Retinal pigment epithelial cell (primary cell): ENCODE measurements at regions not wholly inside any gene's neighbourhood (a gene's known extent, or its start where the extent isn't known, plus 50 kb on each side); places are given as distances from the start of the nearest gene placed in this dataset.

Experiments used
- DNase-seq: peaks from one replicate; pipeline ENCODE4 v3.0.0-alpha.2; 2010; ENCODE audit warnings: low read depth
- H3K4me3 ChIP-seq: 2 replicates; pipeline ENCODE4 v1.5.1; 2011; ENCODE audit warnings: mild to moderate bottlenecking, low read length, control low read depth, moderate library complexity
- TF ChIP-seq, protein P1 (sequence below): conservative IDR thresholded peaks from 2 replicates; pipeline ENCODE4 v1.5.1; 2011; ENCODE audit warnings: low read depth, low read length, control low read depth, inconsistent platforms

DNA sequence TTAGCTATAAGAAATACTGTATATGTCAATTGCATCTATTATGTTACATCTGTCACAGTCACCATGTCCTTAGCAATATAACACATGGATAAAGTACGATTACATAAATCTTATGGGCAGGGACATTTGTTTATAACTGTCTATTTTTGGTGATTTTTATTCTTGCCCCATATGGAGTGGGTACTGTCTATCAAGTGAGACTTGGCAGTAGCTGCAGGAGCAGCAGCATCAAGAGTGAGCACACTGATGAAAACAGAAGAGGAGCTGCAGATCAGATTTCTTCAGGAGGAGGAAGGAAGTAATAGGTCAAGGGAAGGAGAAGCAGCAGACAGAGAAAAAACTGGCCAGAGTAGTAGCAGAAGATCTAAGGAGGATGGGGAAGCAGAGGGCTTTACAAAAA lies 516.7 kb downstream of the C6orf118 start:
- DNase-seq: no peak
- TF ChIP-seq, protein P1, sequence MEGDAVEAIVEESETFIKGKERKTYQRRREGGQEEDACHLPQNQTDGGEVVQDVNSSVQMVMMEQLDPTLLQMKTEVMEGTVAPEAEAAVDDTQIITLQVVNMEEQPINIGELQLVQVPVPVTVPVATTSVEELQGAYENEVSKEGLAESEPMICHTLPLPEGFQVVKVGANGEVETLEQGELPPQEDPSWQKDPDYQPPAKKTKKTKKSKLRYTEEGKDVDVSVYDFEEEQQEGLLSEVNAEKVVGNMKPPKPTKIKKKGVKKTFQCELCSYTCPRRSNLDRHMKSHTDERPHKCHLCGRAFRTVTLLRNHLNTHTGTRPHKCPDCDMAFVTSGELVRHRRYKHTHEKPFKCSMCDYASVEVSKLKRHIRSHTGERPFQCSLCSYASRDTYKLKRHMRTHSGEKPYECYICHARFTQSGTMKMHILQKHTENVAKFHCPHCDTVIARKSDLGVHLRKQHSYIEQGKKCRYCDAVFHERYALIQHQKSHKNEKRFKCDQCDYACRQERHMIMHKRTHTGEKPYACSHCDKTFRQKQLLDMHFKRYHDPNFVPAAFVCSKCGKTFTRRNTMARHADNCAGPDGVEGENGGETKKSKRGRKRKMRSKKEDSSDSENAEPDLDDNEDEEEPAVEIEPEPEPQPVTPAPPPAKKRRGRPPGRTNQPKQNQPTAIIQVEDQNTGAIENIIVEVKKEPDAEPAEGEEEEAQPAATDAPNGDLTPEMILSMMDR: no peak
- H3K4me3 ChIP-seq: no peak overlapping the region

DNA sequence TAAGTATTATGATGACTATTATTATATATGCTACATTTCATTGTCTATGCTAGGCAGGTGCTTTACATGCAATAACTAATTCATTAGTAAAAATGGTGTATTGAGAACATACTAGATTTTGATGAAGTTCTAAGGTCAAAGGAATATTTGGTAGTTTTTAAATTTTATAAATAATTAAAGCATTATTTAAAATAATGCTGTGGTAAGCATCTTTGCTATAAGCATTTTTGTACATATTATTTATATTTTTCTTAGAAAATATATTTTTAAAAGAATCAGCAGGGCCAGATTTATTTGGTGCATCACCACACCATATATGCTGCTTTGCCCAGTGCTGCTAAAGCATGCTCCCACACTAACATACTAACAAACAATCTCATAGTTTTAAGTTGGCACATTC lies 517.9 kb downstream of the C6orf118 start:
- H3K4me3 ChIP-seq: no peak overlapping the region
- no peak for DNase-seq
- TF ChIP-seq, protein P1: no peak

DNA sequence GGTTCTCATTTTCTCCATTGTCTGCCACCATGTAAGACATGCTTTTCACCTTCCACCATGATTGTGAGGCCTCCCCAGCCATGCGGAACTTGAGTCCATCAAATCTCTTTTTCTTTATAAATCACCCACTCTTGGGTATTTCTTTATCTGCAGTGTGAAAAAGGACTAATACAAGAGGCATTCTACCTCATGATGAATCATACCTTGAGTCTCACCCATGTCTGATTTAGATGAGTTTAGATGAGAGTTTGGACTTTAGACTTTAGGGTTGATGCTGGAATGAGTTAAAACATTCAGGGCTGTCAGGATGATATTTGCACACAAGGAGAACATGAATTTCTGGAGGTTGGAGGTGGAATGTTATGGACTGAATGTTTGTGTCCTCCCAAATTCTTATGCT lies 545.6 kb downstream of the C6orf118 start:
- TF ChIP-seq, protein P1: no peak
- no peak for DNase-seq
- H3K4me3 ChIP-seq: no peak overlapping the region

DNA sequence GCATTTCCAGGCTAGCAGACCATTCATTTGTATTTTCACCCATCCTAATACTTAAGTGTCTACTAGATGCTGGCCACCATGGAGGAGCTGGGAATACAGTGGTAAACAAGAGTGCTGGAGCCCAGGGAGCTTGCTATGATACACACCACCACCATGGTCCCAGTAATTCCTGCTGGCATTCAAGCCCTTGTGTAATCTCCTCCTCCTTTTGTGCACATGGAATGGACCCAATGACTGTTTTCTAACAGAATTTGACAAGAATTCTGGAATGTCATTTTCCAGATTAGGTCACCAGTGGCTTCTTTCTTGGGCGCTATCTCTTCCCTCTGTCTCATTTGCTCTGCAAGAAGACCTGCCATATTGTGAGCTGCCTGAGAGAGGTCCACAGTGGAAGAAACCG lies 552.0 kb downstream of the C6orf118 start:
- DNase-seq: no peak
- TF ChIP-seq, protein P1: no peak
- no peak overlapping the region for H3K4me3 ChIP-seq

DNA sequence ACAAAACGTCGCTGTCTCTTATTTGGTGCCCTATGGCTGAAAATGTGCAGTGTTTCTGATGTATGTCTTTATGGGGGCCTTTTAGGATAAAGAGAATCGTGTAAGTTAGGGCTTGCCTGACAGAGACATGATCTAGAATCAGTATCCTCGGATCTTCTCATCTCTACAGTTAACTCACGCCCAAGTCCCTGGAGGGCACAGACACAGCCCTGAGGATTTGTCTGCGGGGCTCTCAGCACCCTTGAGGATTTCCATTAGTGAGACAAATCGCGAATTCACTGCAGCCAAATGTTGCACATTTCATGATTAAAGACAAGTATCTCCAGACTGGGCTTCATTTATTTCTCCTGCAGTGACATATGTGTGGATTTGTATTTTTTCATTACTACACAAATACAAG lies 552.7 kb downstream of the C6orf118 start:
- H3K4me3 ChIP-seq: no peak overlapping the region
- DNase-seq: no peak
- TF ChIP-seq, protein P1: no peak

DNA sequence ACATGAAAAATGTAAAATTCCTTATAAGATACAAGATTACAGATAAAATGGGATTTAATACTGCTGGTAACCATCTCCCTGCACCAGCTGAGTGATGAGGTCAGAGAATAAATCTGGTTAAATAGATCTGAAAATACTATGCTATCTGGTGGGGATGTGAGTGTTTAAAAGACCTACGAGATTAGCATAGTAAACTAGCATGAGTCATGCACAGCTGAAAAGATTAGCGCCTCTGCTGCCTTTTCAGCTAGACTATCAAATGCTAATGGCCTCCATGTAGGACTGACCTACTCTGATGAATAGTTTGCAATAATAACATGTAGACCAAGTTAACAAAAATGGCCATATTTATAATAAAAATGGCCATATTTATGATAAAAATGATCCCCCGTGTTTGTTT lies 553.3 kb downstream of the C6orf118 start:
- peak; percentile 81 for DNase-seq
- TF ChIP-seq, protein P1: no peak
- no peak overlapping the region for H3K4me3 ChIP-seq

DNA sequence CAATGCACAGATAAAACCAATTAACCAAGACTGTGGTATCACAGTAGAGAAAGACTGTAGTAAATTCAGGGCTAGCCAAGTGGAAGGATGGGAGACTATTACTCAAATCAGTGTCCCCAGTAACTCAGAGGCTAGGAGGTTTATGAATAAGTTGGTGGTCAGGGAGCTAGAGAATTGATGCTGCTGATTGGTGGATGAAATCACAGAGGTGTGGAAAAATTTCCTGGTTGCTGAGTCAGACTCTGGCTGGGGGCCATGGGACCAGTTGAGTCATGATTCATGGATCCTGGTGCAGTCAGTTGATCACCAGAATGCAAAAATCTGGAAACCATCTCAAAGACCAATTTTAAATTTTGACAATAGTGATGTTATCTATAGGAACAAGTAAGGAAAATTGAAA lies 555.9 kb downstream of the C6orf118 start:
- no peak overlapping the region for H3K4me3 ChIP-seq
- peak; percentile 44 for DNase-seq
- TF ChIP-seq, protein P1: no peak
